ENCODE measurements at regions not wholly inside any gene's neighbourhood (a gene's known extent, or its start where the extent isn't known, plus 50 kb on each side); places are given as distances from the start of the nearest gene placed in this dataset.
A peak's percentile ranks its signal among the peaks of the same experiment; 100 is the strongest.

- DNase-seq: no peak
Measured at GRCh38 chr2:195606179-195606578, 50.8 kb upstream of the SLC39A10 start.

GRCh38 chr2:195604706-195605105 is 52.3 kb upstream of the SLC39A10 start:
- no peak for DNase-seq

GRCh38 chr2:195603998-195604397 is 53.0 kb upstream of the SLC39A10 start:
- no peak for DNase-seq

- no peak for DNase-seq
Measured at GRCh38 chr2:195603408-195603807, 53.6 kb upstream of the SLC39A10 start.

- DNase-seq: no peak
Measured at GRCh38 chr2:195602687-195603086, 54.3 kb upstream of the SLC39A10 start.

GRCh38 chr2:195601361-195601760 is 55.7 kb upstream of the SLC39A10 start:
- peak; percentile 10 for DNase-seq

- DNase-seq: no peak
Measured at GRCh38 chr2:195600778-195601177, 56.2 kb upstream of the SLC39A10 start.

GRCh38 chr2:195596840-195597239 is 60.2 kb upstream of the SLC39A10 start:
- peak; percentile 13 for DNase-seq

- no peak for DNase-seq
Measured at GRCh38 chr2:195595825-195596224, 61.2 kb upstream of the SLC39A10 start.

GRCh38 chr2:195594919-195595694 is 61.9 kb upstream of the SLC39A10 start:
- DNase-seq: peak; percentile 36

GRCh38 chr2:195594248-195594647 is 62.8 kb upstream of the SLC39A10 start:
- no peak for DNase-seq

- no peak for DNase-seq
Measured at GRCh38 chr2:195592105-195592504, 64.9 kb upstream of the SLC39A10 start.

- no peak for DNase-seq
Measured at GRCh38 chr2:195590861-195591205, 66.2 kb upstream of the SLC39A10 start.

- DNase-seq: no peak
Measured at GRCh38 chr2:195590199-195590860, 66.7 kb upstream of the SLC39A10 start.

GRCh38 chr2:195587966-195588365 is 69.1 kb upstream of the SLC39A10 start:
- DNase-seq: no peak

GRCh38 chr2:195586062-195586714 is 70.8 kb upstream of the SLC39A10 start:
- no peak for DNase-seq

GRCh38 chr2:195582188-195582587 is 74.8 kb upstream of the SLC39A10 start:
- no peak for DNase-seq

- DNase-seq: peak; percentile 60
Measured at GRCh38 chr2:195579776-195580555, 77.1 kb upstream of the SLC39A10 start.

GRCh38 chr2:195575879-195576401 is 81.1 kb upstream of the SLC39A10 start:
- DNase-seq: peak; percentile 91

- DNase-seq: no peak
Measured at GRCh38 chr2:195575016-195575415, 82.0 kb upstream of the SLC39A10 start.

- no peak for DNase-seq
Measured at GRCh38 chr2:195574312-195574711, 82.7 kb upstream of the SLC39A10 start.

- peak; percentile 36 for DNase-seq
Measured at GRCh38 chr2:195572895-195573683, 83.9 kb upstream of the SLC39A10 start.

Measured in fibroblast of skin of abdomen (primary cell).